HL-60 (cell line): ENCODE measurements at regions not wholly inside any gene's neighbourhood (a gene's known extent, or its start where the extent isn't known, plus 50 kb on each side); places are given as distances from the start of the nearest gene placed in this dataset.

Experiments used
- DNase-seq, 2 experiments: peaks; one replicate each; pipeline ENCODE4 v3.0.0-alpha.2; 2010 to 2020; ENCODE audit warnings: low read depth in 1 of 2, low spot score in 1 of 2
- H3K27ac ChIP-seq: fragments of 250-450 bp; sonication (Bioruptor Pico); replicated peaks from 2 replicates; pipeline ENCODE4 v1.5.1; 2020; ENCODE audit warnings: mild to moderate bottlenecking, moderate library complexity
- H3K27me3 ChIP-seq: fragments of 250-450 bp; sonication (Bioruptor Pico); 2 replicates; pipeline ENCODE4 v1.5.1; 2021; ENCODE audit warnings: mild to moderate bottlenecking, moderate library complexity; ENCODE audit not compliant: insufficient read depth, poor library complexity, severe bottlenecking
- H3K4me3 ChIP-seq: replicated peaks from 2 replicates; pipeline ENCODE4 v1.5.1; 2011; ENCODE audit warnings: mild to moderate bottlenecking, control low read depth, low read length; ENCODE audit not compliant: insufficient read depth
- CTCF ChIP-seq: IDR thresholded peaks from one replicate; pipeline ENCODE4 v1.5.1; 2011; ENCODE audit warnings: low read length, control low read depth, inconsistent platforms; ENCODE audit not compliant: insufficient read depth
- GABPA ChIP-seq: IDR thresholded peaks from 2 replicates; pipeline ENCODE4 v1.6.1; 2012; ENCODE audit warnings: low read depth
- POLR2AphosphoS5 ChIP-seq: IDR thresholded peaks from 2 replicates; pipeline ENCODE4 v1.6.1; 2012; ENCODE audit warnings: low read depth
- REST ChIP-seq: IDR thresholded peaks from 2 replicates; pipeline ENCODE4 v1.6.1; 2012; ENCODE audit warnings: low read depth; ENCODE audit not compliant: insufficient replicate concordance
- SPI1 ChIP-seq: IDR thresholded peaks from 2 replicates; pipeline ENCODE4 v1.6.1; 2012; ENCODE audit warnings: low read depth, mild to moderate bottlenecking, borderline replicate concordance

- no peak for TF ChIP-seq REST
- no peak for TF ChIP-seq SPI1
- TF ChIP-seq GABPA: no peak
- no peak for TF ChIP-seq POLR2AphosphoS5
- TF ChIP-seq CTCF: no peak
- no peak for DNase-seq
- H3K27ac ChIP-seq: no peak overlapping the region
Measured at GRCh38 chr4:124278477-124278876, 434.1 kb downstream of the ANKRD50 start.

GRCh38 chr4:124279741-124280140 lies 432.8 kb downstream of the ANKRD50 start:
- Histone ChIP-seq H3K27ac (no peak overlapping the region), H3K4me3 (no peak overlapping the region), H3K27me3 (no peaks in the 10 kb centered on the region)
- TF ChIP-seq POLR2AphosphoS5: no peak
- DNase-seq: no peak

More at GRCh38 chr4:124278477-124278876, 434.1 kb downstream of the ANKRD50 start:
- Histone ChIP-seq H3K27me3 (no peaks in the 10 kb centered on the region), H3K4me3 (no peak overlapping the region)

GRCh38 chr4:124282301-124282898 lies 430.1 kb downstream of the ANKRD50 start:
- H3K27me3 ChIP-seq: no peaks in the 10 kb centered on the region
- H3K27ac ChIP-seq: no peak overlapping the region
- no peak for TF ChIP-seq POLR2AphosphoS5
- no peak for TF ChIP-seq SPI1
- TF ChIP-seq GABPA: no peak
- no peak for TF ChIP-seq CTCF
- no peak for TF ChIP-seq REST
- no peak overlapping the region for H3K4me3 ChIP-seq
- no peak for DNase-seq

- DNase-seq: no peak
- Histone ChIP-seq H3K27ac (no peak overlapping the region), H3K4me3 (no peak overlapping the region), H3K27me3 (no peaks in the 10 kb centered on the region)
- no peak for TF ChIP-seq GABPA
- TF ChIP-seq POLR2AphosphoS5: no peak
- TF ChIP-seq CTCF: no peak
- TF ChIP-seq SPI1: no peak
- no peak for TF ChIP-seq REST
Measured at GRCh38 chr4:124288706-124289486, 423.6 kb downstream of the ANKRD50 start.
